NB4 (cell line): ENCODE measurements at regions not wholly inside any gene's neighbourhood (a gene's known extent, or its start where the extent isn't known, plus 50 kb on each side); places are given as distances from the start of the nearest gene placed in this dataset.

Experiments
- MYC ChIP-seq: IDR thresholded peaks from 2 replicates; pipeline ENCODE4 v1.6.1; 2011; ENCODE audit warnings: low read depth, low read length
- POLR2A ChIP-seq: IDR thresholded peaks from 2 replicates; pipeline ENCODE4 v1.6.1; 2011; ENCODE audit warnings: mild to moderate bottlenecking; ENCODE audit not compliant: insufficient read length; ENCODE audit errors: extremely low read depth
- TF ChIP-seq, protein P1 (sequence below): IDR thresholded peaks from one replicate; pipeline ENCODE4 v1.5.1; 2012; ENCODE audit warnings: low read depth, low read length

DNA sequence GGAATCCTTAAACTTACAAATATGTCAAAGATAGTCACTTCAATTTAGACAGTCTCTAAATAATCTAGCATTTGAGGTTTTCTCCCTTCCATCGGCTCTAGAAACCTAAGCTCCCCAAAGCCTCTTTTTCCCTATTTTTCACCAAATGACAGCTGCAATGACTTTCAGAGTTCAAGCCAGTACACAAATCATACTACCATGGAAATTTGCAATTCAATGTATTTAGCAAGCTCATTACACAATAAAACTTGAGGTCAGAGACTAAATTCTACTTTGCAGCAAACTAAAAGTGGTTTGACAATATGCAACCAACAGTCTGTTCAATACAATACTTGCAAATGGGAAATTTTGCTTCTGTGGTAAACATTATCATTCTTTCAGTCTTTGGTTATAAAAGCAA is 80.3 kb downstream of the SKIDA1 start:
- TF ChIP-seq, protein P1, sequence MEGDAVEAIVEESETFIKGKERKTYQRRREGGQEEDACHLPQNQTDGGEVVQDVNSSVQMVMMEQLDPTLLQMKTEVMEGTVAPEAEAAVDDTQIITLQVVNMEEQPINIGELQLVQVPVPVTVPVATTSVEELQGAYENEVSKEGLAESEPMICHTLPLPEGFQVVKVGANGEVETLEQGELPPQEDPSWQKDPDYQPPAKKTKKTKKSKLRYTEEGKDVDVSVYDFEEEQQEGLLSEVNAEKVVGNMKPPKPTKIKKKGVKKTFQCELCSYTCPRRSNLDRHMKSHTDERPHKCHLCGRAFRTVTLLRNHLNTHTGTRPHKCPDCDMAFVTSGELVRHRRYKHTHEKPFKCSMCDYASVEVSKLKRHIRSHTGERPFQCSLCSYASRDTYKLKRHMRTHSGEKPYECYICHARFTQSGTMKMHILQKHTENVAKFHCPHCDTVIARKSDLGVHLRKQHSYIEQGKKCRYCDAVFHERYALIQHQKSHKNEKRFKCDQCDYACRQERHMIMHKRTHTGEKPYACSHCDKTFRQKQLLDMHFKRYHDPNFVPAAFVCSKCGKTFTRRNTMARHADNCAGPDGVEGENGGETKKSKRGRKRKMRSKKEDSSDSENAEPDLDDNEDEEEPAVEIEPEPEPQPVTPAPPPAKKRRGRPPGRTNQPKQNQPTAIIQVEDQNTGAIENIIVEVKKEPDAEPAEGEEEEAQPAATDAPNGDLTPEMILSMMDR: no peak
- TF ChIP-seq POLR2A (no peak), MYC (no peak)
